ENCODE measurements at regions not wholly inside any gene's neighbourhood (a gene's known extent, or its start where the extent isn't known, plus 50 kb on each side); places are given as distances from the start of the nearest gene placed in this dataset.
A peak's percentile ranks its signal among the peaks of the same experiment; 100 is the strongest.

DNA sequence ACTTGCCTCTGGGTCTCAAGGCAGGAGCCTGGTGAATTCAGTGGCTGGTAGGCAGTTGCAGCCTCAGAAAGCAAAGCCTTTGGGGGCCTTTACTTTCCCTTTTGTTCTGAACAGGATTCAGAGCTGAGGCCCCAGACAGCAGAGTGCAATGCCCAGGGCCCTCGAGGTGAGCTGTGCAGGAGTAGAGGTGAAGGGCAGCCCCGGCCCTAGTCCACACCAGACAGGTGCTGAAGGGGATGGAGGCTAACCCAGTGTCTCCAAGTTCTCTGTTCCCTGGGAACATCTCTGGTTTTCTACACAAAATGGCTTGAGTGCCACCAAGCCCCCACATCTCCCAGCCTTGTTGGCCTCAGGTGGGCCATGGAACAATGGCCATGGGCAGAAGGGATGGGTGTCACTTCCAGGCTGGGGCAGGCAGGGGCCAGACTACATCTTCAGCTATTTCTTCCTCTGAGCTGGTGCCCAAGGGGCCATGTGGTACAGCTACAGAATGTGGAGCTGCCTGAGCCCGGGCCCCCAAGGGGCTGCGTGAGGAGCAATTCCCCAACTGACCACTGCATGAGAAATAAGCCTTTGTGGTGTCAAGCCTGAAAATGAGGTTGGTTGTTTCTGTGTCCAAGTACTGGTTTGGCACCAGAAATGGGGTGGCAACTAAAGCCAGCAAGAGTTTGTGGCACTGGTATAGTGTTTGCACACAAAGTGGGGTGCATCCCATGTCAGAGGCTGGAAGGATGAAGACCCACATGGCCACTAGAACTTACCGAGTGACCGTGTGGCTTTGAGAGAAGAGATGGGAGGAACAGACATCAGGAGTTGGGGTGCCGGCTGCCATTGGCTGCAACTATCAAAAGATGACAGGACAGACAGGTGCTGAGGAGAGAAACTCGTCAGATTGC, 57.8 kb downstream of the BARX1 start:
- Histone ChIP-seq H4K5ac (ENCODE audit: insufficient read length, low read depth, low read length) (no peak overlapping the region), H3K4me3 (ENCODE audit: extremely low read depth in 1 of 4, insufficient read depth in 2 of 4, low read depth in 3 of 4, low read length in 4 of 4) (no peak overlapping the region), H2BK15ac (ENCODE audit: low read length) (no peak overlapping the region), H3K23me2 (ENCODE audit: low read depth, low read length) (no peaks in the 10 kb centered on the region), H3K9ac (replicated peaks in 1 of 4; ENCODE audit: extremely low read depth in 1 of 4, low read depth in 3 of 4, low read length in 3 of 4) (no peak overlapping the region), H4K20me1 (replicated peaks in 1 of 2; ENCODE audit: control insufficient read depth in 1 of 2, insufficient read depth in 2 of 2, low read length in 2 of 2) (no peaks in the 10 kb centered on the region), H3K56ac (replicated peaks; ENCODE audit: insufficient read length, low read depth, low read length) (no peak overlapping the region), H3K36me3 (ENCODE audit: control insufficient read depth in 2 of 4, insufficient read depth in 4 of 4, low read length in 3 of 4) (no peaks in the 10 kb centered on the region), H4K8ac (ENCODE audit: extremely low read depth, insufficient read depth, low read length) (no peak overlapping the region), H3K4me2 (ENCODE audit: insufficient read depth in 1 of 2, low read depth in 2 of 2, low read length in 2 of 2) (no peak overlapping the region), H3K4me1 (replicated peaks in 1 of 4; ENCODE audit: control insufficient read depth in 3 of 4, insufficient read depth in 4 of 4, low read length in 3 of 4) (no peaks in the 10 kb centered on the region), H3K18ac (ENCODE audit: extremely low read depth, low read length) (no peak overlapping the region), H4K91ac (replicated peaks; ENCODE audit: insufficient read length, low read length) (no peak overlapping the region), H2BK120ac (replicated peaks; ENCODE audit: low read depth, low read length) (no peak overlapping the region), H2BK5ac (ENCODE audit: low read depth, low read length) (no peak overlapping the region), H3K14ac (ENCODE audit: insufficient read length) (no peak overlapping the region), H3K23ac (ENCODE audit: insufficient read length) (no peak overlapping the region), H2AFZ (ENCODE audit: low read length) (no peak overlapping the region), H3K4ac (replicated peaks; ENCODE audit: insufficient read length, low read depth, low read length) (no peak overlapping the region), H2BK20ac (ENCODE audit: low read length) (no peak overlapping the region), H3K9me3 (ENCODE audit: insufficient read depth in 2 of 2, low read depth in 1 of 2, low read length in 1 of 2) (peaks cover 6 to 14% of the 10 kb centered on the region in 2 experiments; a peak in 3 of 4 replicates), H2AK5ac (ENCODE audit: low read depth, low read length) (no peak overlapping the region), H3K27me3 (replicated peaks in 1 of 4; ENCODE audit: control insufficient read depth in 3 of 4, extremely low read depth in 1 of 4, insufficient read depth in 3 of 4, low read length in 3 of 4) (no peaks in the 10 kb centered on the region), H3K79me1 (ENCODE audit: low read depth, low read length) (no peaks in the 10 kb centered on the region), H2BK12ac (ENCODE audit: low read depth, low read length) (no peak overlapping the region), H3K27ac (ENCODE audit: low read depth, low read length) (no peak overlapping the region), H3K79me2 (ENCODE audit: control insufficient read depth in 1 of 2, insufficient read depth in 2 of 2, low read length in 2 of 2) (no peaks in the 10 kb centered on the region)
- DNase-seq (ENCODE audit: low read depth in 1 of 2, low spot score in 2 of 2) (peak in 1 of 2 experiments; percentile 34), FAIRE-seq (no peak)
- ChIA-PET CTCF (ENCODE audit: partially characterized antibody) (interaction anchor here (2.2 kb wide), 1 partner anchor 15 kb away, joined by 4 read pairs; no protein-coding TSS in a partner anchor), POLR2A (ENCODE audit: partially characterized antibody) (interaction anchor here (1.3 kb wide), 1 partner anchor 71 kb away, joined by 3 read pairs; no protein-coding TSS in a partner anchor)
- TF ChIP-seq CHD2 (IDR thresholded peaks at IDR 0.05; ENCODE audit: low read length) (no peak), POLR2AphosphoS5 (IDR thresholded peaks at IDR 0.05; ENCODE audit: low read depth, low read length) (no peak)
- TF ChIP-seq, protein P1, sequence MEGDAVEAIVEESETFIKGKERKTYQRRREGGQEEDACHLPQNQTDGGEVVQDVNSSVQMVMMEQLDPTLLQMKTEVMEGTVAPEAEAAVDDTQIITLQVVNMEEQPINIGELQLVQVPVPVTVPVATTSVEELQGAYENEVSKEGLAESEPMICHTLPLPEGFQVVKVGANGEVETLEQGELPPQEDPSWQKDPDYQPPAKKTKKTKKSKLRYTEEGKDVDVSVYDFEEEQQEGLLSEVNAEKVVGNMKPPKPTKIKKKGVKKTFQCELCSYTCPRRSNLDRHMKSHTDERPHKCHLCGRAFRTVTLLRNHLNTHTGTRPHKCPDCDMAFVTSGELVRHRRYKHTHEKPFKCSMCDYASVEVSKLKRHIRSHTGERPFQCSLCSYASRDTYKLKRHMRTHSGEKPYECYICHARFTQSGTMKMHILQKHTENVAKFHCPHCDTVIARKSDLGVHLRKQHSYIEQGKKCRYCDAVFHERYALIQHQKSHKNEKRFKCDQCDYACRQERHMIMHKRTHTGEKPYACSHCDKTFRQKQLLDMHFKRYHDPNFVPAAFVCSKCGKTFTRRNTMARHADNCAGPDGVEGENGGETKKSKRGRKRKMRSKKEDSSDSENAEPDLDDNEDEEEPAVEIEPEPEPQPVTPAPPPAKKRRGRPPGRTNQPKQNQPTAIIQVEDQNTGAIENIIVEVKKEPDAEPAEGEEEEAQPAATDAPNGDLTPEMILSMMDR (IDR thresholded peaks at IDR 0.05; ENCODE audit: control extremely low read depth in 1 of 3, insufficient read depth in 1 of 3, low read depth in 1 of 3, low read length in 3 of 3), result peak in 1 of 3 experiments; percentile 7; a peak in 1 of 4 replicates
- 85% methylated on average over 8 of the region's 8 CpGs; no CpG with 5 or more reads in 1 of the 2 experiments for WGBS, 2 experiments (ENCODE audit: extremely low coverage in 1 of 2, insufficient coverage in 1 of 2, insufficient read length in 1 of 2, insufficient replicate concordance in 2 of 2, low coverage in 1 of 2, low lambda C conversion rate in 2 of 2, missing lambda C conversion rate in 1 of 2)
